ENCODE measurements at regions not wholly inside any gene's neighbourhood (a gene's known extent, or its start where the extent isn't known, plus 50 kb on each side); places are given as distances from the start of the nearest gene placed in this dataset.

DNA sequence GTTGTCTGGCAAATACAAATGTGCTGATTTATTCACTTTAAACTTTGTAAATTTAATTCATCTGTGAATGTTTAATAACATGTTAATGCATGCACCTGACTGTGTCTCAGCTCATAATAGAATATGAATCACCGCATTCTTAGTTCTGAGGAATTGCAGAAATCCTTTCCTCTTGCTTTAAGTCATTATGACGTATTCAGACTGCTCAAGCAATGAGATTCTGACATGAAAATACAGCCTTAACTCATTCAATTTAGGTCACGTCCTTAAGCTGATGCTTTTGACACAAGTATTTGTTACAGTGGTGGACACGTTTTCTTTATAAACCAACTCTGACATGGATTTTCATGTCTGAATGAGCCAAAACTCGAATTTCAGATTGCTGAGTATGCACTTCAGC is 541.0 kb upstream of the KLF12 start:
- no peak overlapping the region for H3K4me3 ChIP-seq (ENCODE audit: low read depth, low read length)
- TF ChIP-seq, protein P1, sequence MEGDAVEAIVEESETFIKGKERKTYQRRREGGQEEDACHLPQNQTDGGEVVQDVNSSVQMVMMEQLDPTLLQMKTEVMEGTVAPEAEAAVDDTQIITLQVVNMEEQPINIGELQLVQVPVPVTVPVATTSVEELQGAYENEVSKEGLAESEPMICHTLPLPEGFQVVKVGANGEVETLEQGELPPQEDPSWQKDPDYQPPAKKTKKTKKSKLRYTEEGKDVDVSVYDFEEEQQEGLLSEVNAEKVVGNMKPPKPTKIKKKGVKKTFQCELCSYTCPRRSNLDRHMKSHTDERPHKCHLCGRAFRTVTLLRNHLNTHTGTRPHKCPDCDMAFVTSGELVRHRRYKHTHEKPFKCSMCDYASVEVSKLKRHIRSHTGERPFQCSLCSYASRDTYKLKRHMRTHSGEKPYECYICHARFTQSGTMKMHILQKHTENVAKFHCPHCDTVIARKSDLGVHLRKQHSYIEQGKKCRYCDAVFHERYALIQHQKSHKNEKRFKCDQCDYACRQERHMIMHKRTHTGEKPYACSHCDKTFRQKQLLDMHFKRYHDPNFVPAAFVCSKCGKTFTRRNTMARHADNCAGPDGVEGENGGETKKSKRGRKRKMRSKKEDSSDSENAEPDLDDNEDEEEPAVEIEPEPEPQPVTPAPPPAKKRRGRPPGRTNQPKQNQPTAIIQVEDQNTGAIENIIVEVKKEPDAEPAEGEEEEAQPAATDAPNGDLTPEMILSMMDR (IDR thresholded peaks at IDR 0.05; ENCODE audit: insufficient read depth, low read depth, low read length, missing control alignments), result no peak
- no peak for DNase-seq (ENCODE audit: low read depth)

GRCh38 chr13:74674720-74675119 is 540.5 kb upstream of the KLF12 start:
- no peak overlapping the region for H3K4me3 ChIP-seq (ENCODE audit: low read depth, low read length)
- DNase-seq (ENCODE audit: low read depth), result no peak
- TF ChIP-seq, protein P1 (IDR thresholded peaks at IDR 0.05; ENCODE audit: insufficient read depth, low read depth, low read length, missing control alignments), result no peak

GRCh38 chr13:74669149-74669548 is 534.9 kb upstream of the KLF12 start:
- DNase-seq (ENCODE audit: low read depth), result no peak
- TF ChIP-seq, protein P1 (IDR thresholded peaks at IDR 0.05; ENCODE audit: insufficient read depth, low read depth, low read length, missing control alignments), result no peak
- no peak overlapping the region for H3K4me3 ChIP-seq (ENCODE audit: low read depth, low read length)

GRCh38 chr13:74667656-74668203 is 533.5 kb upstream of the KLF12 start:
- TF ChIP-seq, protein P1 (IDR thresholded peaks at IDR 0.05; ENCODE audit: insufficient read depth, low read depth, low read length, missing control alignments), result no peak
- no peak overlapping the region for H3K4me3 ChIP-seq (ENCODE audit: low read depth, low read length)
- DNase-seq (ENCODE audit: low read depth), result no peak

DNA sequence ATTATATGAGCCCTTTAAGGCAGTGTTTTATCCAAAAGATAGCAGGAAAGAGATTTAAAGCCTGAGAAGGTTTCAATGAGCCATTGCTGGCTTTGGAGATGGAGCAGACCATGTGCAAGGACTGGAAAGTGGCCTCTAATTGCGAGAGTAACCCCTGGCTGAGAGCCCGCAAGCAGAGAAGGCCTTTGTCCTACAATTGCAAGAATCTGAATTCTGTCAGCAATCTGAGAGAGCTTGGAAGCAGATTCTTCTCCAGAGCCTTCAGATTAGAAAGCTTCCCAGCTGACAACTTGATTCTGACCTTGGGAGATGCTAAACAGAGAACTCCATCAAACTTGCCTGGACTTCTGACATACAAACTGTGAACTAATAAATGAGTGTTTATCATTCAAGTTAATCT is 528.7 kb upstream of the KLF12 start:
- TF ChIP-seq, protein P1 (IDR thresholded peaks at IDR 0.05; ENCODE audit: insufficient read depth, low read depth, low read length, missing control alignments), result no peak
- no peak overlapping the region for H3K4me3 ChIP-seq (ENCODE audit: low read depth, low read length)
- no peak for DNase-seq (ENCODE audit: low read depth)

DNA sequence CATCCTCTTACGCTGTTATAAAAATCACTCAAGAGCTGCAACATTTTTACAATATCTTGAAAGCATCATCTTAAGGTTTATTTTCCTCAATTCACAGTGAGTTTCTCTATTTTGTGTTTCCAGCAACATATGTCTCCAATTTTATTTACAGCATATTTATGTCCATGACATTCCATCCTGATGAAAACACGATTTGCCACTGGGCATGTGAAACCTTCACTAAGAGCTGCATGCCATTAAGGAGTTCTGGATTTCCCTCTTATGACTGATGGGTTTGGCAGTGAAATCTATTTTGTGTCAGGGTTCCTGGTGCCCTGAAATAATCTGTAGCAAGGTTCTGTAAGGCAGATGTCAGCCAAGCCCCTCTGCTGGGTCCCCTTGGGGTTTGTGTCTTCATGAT is 527.6 kb upstream of the KLF12 start:
- no peak overlapping the region for H3K4me3 ChIP-seq (ENCODE audit: low read depth, low read length)
- TF ChIP-seq, protein P1 (IDR thresholded peaks at IDR 0.05; ENCODE audit: insufficient read depth, low read depth, low read length, missing control alignments), result no peak
- no peak for DNase-seq (ENCODE audit: low read depth)

- no peak for DNase-seq (ENCODE audit: low read depth)
- TF ChIP-seq, protein P1 (IDR thresholded peaks at IDR 0.05; ENCODE audit: insufficient read depth, low read depth, low read length, missing control alignments), result no peak
- H3K4me3 ChIP-seq (ENCODE audit: low read depth, low read length), result no peak overlapping the region
These were observed 523.6 kb upstream of the KLF12 start for GRCh38 chr13:74657765-74658164.
